Hepatocyte (in vitro differentiated cells): ENCODE measurements at regions not wholly inside any gene's neighbourhood (a gene's known extent, or its start where the extent isn't known, plus 50 kb on each side); places are given as distances from the start of the nearest gene placed in this dataset.

Experiments
- CTCF ChIP-seq: fragments of 200-600 bp; sonication (generic); IDR thresholded peaks from 2 replicates; pipeline ENCODE4 v1.5.1; 2016; ENCODE audit warnings: antibody characterized with exemption, mild to moderate bottlenecking; ENCODE audit not compliant: poor library complexity
- EZH2 ChIP-seq: fragments of 200-600 bp; sonication (generic); IDR thresholded peaks from 2 replicates; pipeline ENCODE4 v1.6.1; 2016; ENCODE audit warnings: antibody characterized with exemption, mild to moderate bottlenecking, borderline replicate concordance

- TF ChIP-seq CTCF (no peak), EZH2 (no peak)
These were observed 119.4 kb downstream of the GPCPD1 start for GRCh38 chr20:5491455-5491854.
